T-helper 2 cell (primary cell): ENCODE measurements at regions not wholly inside any gene's neighbourhood (a gene's known extent, or its start where the extent isn't known, plus 50 kb on each side); places are given as distances from the start of the nearest gene placed in this dataset.
"Not testable (repeated sequence)": the region's sequence is repeated elsewhere in the genome, so short reads cannot be mapped to it uniquely, and the experiment has no call there.

Experiments used
- DNase-seq, 5 experiments: peaks; one replicate each; pipeline versions ENCODE4 v3.0.0 to v3.0.0-alpha.2; 2012 to 2022

DNA sequence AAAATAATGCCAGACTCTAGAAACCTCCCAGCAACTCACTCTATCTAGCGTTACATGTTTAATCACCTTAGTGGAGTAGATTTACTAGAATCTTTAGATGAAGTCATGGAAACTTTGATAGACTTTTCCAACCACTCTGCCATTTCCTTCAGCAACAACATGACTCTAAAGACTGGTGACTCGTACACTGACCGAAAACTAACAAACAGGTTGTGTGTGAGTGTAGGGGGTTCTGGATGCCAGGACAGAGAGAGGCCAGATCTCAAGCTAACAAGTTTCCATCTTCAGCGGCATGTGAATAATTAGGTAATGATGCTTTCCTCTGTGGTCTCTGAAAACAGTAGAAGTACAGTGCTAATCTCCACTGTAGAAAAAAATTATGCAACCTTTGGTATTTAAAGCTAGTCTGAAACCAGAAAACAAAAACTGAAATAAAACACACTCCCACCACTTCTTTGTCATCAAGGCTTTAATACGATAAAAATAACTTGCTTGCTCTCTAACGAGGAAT is 286.4 kb downstream of the PRDM5 start:
- no peak for DNase-seq

DNA sequence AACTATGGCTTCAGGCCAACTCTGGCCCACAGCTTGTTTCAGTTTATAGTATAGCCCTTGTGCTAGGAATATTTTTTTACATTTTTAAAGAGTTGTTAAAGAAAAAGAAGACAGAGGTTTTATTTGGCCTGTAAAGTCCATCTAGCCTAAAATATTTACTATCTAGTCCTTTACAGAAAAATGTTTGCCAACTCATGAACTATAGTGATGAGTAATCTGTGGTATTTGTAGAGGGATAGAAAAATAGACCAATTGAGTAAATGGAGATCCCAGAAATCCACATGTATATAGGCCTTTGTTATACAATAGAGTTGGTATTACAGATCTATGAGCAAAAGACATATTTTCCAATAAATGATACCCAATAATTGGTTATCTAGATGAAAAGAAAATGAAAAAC is 288.7 kb downstream of the PRDM5 start:
- DNase-seq, result no peak

DNA sequence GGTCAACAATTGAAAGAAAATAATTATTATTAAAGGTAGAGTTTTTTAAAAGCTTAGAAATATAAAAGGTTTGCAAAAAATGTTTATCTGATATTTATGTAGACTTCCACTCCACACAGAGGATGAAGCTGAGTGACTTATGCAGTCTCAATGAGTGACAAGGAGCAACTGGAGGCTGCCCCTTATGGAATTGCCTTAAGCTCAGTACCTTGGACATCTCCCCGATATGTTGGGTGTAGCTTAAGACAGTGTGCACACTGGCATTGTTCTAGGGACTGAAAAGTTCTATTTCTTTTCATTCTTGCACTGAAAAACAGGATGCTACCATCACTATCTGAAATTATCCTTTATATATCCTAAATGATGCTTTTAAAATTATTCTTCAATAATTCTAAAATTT is 292.1 kb downstream of the PRDM5 start:
- no peak for DNase-seq

DNA sequence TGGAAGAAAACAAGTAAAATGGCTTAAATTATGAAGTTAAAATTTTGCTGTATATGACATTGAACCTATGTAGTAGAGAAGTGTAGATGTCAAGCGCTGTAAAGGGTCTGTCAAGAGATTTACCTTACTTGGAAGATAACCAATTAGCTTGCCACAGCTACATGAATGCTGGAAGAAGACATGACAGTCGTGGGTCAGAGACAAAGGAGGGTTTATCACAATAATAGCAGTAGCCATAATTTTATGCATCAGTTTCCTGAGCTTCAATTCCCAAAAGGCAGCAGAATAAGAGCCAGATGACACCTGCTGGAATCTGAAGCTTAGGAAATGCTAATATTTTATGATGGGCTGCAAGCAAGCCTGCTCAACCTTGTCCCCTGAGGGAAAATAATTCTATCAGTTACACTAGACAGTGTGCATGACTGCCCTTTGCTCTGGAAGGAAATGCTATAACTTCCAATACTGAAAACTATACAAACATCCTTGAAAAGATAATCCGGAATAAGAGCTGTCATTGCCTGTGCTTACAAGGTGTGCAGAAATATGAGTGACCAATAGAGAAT is 292.9 kb downstream of the PRDM5 start:
- DNase-seq, result no peak

DNA sequence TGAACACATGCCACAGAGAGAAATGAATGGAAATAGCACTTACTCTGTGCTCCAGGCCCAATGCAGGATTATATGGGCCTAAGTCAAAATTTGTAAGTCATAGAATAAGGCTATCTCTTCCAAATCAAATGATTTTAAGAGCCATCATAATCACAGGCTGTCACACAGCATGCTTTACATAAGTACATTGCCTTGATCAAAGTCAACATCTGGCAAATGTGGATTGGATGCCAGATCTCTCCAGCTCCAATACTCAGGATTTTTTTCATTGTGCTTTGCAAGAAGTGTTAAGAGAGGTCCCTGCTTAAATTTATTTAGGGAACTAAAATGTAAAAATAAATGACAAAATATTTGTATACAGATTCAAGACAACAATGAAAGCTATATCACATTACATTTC is 299.9 kb downstream of the PRDM5 start:
- DNase-seq, result no peak

DNA sequence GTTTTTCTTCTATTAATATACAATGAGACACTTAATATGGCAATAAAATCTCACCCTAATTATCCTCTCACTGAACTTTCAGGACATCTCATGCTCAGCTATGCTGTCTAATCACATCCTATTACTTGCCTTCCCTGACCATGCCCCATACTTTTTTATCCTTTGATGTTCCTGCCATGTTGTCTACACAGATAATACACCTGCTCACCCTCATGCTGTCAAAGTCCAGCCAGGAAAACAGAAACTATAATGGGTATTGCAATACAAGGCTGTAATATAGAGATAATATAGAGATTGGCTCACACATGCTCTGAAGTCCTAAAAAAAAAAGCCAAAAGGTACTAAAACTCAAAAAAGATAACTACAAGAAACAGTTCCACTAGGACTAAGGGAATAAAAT is 305.4 kb downstream of the PRDM5 start:
- DNase-seq, result no peak

DNA sequence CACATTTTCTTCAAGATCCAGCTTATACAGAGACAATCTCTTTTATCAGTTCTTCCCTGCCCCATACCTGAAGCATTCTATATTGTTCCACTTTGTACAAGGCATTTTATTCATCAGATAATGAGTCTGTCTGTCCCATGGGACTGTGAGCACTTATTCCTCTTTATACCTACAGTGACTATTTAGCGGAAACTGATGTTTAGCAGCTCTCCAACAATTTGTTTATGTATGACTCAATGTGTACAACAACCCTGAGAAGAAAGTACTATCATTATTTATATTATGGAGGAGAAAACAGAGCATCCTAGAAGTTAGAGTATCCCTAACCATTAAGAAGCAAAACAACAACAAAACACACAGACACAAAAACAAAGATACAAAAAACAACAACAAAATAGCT is 306.5 kb downstream of the PRDM5 start:
- no peak for DNase-seq

DNA sequence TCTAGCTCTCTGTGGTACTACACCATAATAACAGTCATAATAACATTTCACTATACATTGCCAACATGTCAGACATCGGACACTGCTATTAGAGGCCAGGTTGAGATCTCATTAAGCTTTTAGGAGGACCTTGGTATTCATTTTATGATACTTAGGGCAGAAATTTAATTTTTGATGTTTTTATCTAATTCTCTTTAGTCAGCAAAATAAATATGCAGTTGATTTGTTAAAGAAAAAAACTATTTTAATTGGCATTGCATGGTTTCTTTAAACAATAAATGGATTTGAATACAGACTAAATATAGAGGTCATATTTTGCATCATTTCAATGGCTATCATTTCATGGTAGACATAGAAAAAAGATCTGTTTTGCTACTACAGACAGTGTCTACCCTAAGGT is 308.7 kb downstream of the PRDM5 start:
- no peak for DNase-seq

DNA sequence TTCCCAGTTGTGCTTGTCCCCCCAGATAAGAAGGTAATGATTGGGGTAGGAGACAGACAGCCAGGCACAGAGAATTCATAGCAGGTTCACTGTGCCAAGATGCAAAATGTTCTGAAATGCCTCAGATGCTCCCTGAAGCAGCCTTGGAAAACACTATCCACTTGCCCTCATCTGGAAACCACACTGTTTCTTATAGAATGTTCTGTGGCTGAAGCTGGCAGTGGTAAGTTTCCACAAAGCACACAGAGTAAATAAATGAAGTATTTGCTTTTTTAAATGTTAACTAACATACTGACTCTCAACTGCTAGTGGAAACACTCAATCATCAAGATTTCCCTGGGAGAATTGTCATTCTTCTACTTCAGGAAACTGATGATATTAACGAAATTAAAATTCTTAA is 311.4 kb downstream of the PRDM5 start:
- no peak for DNase-seq

DNA sequence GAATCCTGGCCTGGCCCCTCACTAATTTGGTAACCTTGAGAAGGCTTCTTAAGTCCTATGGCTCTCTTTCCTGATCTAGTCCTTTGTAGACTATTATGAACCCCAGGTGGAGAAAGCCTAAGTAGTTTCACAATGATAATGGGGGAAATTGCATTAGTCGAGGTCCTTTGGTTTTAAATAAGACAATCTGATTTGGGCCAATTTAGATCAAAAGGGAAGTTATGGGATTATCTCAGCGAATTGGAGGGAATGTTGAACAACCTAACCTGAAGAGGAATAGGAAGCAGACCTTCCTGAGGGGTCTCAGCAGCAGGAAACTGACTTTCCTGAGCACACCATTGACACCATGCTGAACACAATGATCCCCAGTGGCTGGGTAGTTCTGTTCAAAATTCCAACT is 331.5 kb downstream of the PRDM5 start:
- DNase-seq, result no peak

DNA sequence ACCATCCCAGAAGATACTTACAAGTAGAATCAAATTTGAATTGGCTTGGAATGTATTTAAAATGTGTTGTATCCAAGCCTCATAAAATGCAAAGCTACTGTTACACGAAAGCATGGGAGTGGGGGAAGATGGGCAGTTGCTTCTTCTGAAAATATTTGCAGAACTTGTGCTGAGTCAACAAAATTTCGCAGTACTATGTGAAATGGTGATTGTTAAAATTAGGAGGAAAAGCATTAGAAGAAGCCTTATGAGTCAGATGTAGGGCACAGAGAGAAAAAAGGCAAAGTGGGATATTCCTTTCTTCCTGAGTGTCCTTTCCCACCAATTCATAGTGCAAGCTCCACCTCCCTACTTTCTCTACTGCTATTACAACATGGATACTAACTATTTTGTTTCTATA is 332.7 kb downstream of the PRDM5 start:
- DNase-seq, result peak in 1 of 5 experiments; percentile 3

DNA sequence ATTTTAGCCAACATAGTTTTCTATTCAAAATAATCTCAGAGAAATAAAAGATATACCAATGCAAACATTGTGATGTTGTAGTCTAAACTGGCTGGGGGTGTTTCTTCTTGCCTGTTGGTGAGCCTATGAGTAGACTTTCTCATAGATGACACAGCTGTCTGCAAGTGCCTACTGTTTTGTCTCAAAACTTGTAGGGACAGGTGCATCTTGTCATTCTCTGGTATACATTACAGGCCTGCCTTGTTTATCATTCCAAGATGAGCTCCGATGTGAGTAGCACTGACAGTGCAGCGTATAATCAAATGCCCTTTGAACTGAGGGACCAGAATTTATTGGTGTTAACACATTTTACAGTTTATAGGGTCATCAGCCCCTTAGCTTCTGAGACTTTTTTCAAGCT is 353.8 kb downstream of the PRDM5 start:
- no peak for DNase-seq

DNA sequence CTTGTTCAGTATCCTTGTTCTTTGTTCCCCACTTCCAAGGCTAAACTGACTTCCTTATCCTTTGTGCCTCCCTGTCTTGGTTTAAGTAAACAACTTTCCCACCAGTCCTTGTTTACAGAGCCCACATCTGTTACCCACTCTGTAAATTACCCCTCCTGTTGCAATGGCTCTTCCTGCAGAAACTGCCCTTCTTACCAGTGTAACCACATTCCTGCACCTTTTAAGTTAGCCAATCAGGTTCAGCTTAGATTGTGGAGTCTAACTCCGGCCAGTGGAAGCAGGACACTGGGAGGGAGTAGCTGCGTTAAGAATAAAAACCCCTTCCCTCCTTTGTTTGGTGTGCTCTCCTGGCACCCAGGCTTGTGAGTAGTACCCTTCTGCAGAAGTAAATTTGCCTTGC is 360.9 kb downstream of the PRDM5 start:
- no peak for DNase-seq

DNA sequence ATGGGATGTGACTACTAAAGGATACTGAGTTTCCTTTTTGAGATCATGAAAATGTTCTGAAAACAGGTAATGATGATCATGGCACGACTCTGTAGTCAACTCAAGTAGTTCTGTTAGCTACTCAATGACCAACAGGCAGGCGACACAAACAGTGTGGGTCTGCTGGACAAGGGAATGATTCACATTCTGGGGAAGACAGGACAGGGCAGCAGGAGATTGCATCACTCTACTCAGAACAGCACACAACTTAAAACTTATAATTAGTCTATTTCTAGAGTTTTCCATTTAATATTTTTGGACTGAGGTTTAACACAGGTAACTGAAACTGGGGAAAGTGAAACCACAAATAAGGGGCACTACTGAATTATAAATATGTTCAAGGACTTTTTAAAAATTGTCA is 365.2 kb downstream of the PRDM5 start:
- no peak for DNase-seq

DNA sequence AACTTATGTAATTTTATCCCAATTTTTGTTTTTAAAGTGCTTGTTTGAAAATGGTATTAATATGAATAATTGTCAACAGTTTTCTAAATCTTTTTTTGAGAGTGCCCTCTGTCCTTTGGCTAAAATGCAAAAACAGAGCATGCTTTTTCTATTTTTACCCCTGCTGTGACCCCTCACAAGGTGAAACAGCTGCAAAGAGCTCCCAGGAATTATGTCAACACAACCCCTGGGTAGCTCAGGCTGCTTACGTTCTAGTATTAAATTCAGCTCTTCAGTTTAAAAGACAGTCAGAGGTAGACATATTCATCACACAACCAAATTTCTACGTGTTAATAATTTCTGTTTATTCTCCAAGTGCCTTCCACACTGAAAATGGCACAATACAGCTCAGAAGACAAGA is 367.5 kb downstream of the PRDM5 start:
- DNase-seq, result no peak

DNA sequence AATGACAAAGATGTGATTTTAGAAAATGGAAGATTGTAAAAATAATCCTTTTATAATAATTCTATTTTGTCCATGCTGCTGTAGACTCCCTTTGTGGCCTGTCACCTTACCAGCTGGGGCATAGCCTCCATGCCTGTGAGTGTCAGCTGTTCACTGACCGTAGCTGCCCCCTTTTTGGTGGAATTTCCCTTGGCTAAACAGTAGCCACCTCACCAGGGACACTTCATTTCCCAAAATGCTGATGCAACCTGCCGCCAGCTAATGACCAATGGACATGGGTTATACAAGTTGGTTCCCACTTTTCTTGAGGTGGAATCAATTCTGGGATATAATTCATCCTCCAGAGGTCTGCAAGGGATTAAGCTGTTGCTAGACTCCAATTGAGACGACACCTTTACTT is 368.4 kb downstream of the PRDM5 start:
- DNase-seq, result no peak

DNA sequence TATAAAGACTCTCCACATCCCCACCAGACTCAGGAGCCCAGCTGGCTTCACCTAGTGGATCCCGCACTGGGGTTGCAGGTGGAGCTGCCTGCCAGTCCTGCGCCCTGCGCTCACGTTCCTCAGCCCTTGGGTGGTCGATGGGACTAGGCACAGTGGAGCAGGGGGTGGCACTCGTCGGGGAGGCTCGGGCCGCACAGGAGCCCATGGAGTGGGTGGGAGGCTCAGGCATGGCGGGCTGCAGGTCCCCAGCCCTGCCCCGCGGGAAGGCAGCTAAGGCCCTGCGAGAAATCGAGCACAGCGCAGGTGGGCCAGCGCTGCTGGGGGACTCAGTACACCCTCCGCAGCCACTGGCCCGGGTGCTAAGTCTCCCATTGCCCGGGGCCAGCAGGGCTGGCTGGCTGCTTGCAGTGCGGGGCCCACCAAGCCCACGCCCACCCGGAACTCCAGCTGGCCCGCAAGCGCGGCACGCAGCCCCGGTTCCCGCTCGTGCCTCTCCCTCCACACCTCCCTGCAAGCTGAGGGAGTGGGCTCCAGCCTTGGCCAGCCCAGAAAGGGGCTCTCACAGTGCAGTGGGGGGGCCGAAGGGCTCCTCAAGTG is 371.8 kb downstream of the PRDM5 start:
- not testable (repeated sequence) for DNase-seq

DNA sequence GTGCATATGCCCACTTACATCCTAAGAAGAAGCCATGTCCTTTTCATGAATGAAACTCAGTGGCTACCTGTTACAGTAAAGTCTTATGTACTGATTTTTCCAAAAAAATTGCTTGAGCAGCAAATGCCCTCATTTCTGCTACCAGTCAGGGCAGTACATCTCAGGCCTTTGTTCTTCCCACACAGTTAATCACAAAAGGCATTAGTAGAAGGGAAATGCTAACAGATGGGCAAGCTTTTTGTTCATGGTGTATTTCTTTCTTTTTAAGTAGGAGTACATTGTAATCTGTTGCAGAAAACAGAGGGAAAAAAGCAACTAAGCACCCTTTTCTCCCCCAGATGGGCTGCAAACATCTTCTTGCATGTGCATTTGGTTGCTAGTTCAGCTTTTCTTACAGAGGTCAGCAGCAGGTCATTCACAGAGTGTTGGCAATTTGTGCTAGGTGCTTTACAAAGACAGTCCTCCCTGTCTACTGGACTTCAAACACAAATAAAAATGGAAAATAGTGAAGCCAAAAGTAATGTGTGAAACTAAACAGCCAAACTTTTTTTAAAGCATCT is 373.4 kb downstream of the PRDM5 start:
- no peak for DNase-seq

DNA sequence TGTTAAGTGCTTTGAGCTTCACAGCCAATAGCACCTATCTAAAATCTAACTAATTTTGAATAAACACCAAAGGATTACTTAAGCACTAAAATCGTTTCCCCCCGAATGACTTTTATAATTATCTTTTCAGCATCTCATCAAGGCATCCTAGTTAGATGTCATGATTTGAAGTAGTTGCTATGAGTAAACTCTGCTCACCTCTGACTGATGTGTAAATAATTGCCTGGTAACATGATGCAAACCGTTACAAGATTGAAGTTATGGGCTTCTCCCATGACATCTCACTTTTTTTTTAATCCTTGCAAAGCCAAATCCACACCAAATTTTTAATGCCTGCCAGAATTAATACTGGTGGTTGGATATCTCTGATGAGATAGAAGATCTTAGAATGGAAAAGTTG is 377.1 kb downstream of the PRDM5 start:
- no peak for DNase-seq

DNA sequence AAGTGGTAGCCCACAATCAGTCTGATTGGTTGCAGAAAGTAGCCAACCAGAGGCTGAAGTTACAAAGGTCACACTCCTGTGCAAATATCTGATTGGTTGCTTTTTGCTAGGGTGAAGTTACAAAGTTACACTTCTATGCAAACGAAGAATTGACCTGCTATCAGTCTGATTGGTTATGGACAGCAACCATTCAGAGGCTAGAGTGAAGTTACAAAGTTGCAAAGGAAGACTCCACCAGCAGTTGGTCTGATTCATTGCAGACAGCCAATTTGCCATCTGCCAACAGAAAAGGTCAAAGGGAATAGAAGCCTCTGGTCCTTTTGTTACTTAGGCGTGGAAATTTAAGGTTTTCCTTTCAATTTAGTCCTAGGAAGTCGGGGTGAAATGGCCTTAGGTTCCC is 377.7 kb downstream of the PRDM5 start:
- no peak for DNase-seq

DNA sequence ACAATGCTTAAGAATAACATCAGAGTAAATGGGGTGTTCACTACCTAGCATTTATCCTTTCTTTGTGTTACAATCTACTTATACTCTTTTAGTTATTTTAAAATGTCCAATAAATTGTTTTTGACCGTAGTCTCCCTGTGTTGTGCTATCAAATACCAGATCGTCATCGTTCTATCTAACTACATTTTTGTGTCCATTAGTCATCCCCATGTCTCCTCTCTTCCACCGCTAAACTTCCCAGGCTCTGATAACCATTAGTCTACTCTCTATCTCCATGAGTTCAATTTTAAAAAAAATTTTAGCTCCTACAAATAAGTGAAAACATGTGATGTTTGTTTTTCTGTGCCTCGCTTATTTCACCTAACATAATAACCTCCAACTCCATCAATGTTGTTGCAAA is 381.9 kb downstream of the PRDM5 start:
- no peak for DNase-seq

DNA sequence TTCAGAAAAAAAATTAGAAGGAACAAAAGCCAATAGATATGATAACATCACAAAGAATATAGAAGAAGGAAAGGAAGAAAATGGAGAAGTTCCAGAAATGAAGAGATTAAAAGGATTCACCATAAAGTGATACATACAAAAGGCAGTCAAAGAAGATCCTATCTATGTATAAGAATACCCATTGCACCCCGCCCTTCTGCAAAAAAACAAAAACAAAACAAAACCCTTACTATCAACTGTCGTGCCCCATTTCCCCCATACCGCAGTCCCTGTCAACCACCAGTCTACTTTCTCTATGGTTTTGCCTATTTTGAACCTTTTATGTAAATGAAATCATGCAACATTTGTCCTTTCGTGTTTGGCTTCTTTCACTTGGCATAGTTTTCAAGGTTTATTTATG is 385.6 kb downstream of the PRDM5 start:
- no peak for DNase-seq

DNA sequence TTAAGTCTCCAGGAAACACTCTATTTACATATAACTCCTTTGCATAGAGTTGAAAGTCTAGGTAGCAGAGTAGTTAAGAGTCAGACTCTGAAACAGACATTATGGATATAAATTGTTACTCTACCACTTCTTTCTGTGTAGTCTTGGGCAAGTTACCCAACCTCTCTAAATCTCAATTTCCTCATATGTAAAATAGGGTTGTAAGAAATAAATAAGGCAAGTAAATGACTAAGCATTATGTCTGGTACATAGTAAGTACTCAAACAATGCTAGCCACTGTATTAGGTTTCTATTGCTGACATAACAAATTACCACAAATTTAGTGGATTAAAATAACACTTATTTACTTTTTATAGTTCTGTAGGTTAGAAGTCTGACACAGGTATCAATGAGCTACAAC is 394.1 kb downstream of the PRDM5 start:
- no peak for DNase-seq

DNA sequence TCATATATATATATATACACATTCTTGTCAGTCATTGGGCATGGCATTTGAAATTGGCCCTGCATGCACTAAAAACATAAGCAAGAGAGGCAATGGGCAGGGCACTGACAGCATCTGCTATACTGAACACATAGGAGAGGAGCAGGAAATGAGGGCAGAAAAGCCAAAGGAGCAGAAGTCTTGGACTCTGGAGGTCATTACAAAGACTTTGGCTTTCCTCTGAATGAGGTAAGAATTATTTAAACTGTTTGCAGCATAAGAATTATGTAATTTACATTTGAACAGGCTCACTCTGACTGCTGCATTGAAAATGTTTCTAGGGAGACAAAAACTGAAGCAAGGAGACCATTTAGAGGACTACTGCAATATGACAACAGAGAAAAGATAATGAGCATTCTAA is 396.5 kb downstream of the PRDM5 start:
- DNase-seq, result no peak

DNA sequence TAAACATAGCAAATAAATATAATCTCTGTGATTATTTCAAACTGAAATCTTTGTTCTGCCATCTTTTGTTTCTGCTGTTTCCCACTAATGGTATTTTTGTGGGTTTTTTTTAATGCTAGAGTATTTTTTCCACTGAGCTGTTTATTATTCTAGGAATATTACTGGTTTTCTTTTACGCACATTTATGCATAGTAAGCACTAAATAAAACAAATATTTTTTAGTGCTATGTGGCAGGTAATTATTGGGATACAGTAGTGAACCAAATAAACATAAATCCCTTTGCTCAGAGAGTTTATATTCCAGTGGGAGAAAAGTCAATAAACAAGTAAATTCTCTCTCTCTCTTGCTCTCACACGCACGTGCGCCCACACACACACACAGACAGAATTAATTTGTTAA is 397.4 kb downstream of the PRDM5 start:
- DNase-seq, result no peak
